GM23338 (cell line): ENCODE measurements at regions not wholly inside any gene's neighbourhood (a gene's known extent, or its start where the extent isn't known, plus 50 kb on each side); places are given as distances from the start of the nearest gene placed in this dataset.

Experiments used
- CREB1 ChIP-seq: fragments of 250-450 bp; sonication (Bioruptor Pico); IDR thresholded peaks from 2 replicates; pipeline ENCODE4 v1.5.0; 2020; ENCODE audit warnings: low read depth, mild to moderate bottlenecking, moderate library complexity
- ETS1 ChIP-seq: IDR thresholded peaks from 2 replicates; pipeline ENCODE4 v1.6.1; 2016; ENCODE audit warnings: antibody characterized with exemption
- EZH2 ChIP-seq: fragments of 200-600 bp; sonication (generic); IDR thresholded peaks from one replicate; pipeline ENCODE4 v1.8.0; 2017; ENCODE audit warnings: antibody characterized with exemption, mild to moderate bottlenecking, low read depth; ENCODE audit not compliant: unreplicated experiment
- EZH2phosphoT487 ChIP-seq: fragments of 200-600 bp; sonication (generic); IDR thresholded peaks from one replicate; pipeline ENCODE4 v1.8.1; 2018; ENCODE audit warnings: antibody characterized with exemption; ENCODE audit not compliant: unreplicated experiment
- JUNB ChIP-seq: IDR thresholded peaks from one replicate; pipeline ENCODE4 v1.6.1; 2016; ENCODE audit warnings: antibody characterized with exemption; ENCODE audit not compliant: unreplicated experiment
- NANOG ChIP-seq: IDR thresholded peaks from 2 replicates; pipeline ENCODE4 v1.6.1; 2016; ENCODE audit warnings: antibody characterized with exemption, borderline replicate concordance
- POLR2AphosphoS5 ChIP-seq: IDR thresholded peaks from 2 replicates; pipeline ENCODE4 v1.6.1; 2016; ENCODE audit warnings: antibody characterized with exemption, low read depth
- REST ChIP-seq: IDR thresholded peaks from one replicate; pipeline ENCODE4 v1.6.1; 2018; ENCODE audit warnings: antibody characterized with exemption; ENCODE audit not compliant: unreplicated experiment
- STAT1 ChIP-seq: IDR thresholded peaks from one replicate; pipeline ENCODE4 v1.6.1; 2016; ENCODE audit warnings: antibody characterized with exemption; ENCODE audit not compliant: unreplicated experiment
- TF ChIP-seq, protein P1 (sequence below), 2 experiments: fragments of 200-600 bp in 1 of 2; sonication (generic) in 1 of 2; conservative IDR thresholded peaks; 2 replicates each; pipeline versions ENCODE4 v1.5.1 to v1.6.1; 2016 to 2017; ENCODE audit warnings: antibody characterized with exemption in 2 of 2, low read depth in 2 of 2, mild to moderate bottlenecking in 2 of 2, moderate library complexity in 1 of 2
- TF ChIP-seq, protein P2 (sequence below): fragments of 250-450 bp; sonication (Bioruptor Pico); IDR thresholded peaks from 2 replicates; pipeline ENCODE4 v1.5.0; 2020; ENCODE audit warnings: mild to moderate bottlenecking, moderate library complexity

GRCh38 chr5:7043797-7044196, 330.6 kb downstream of the TENT4A start:
- TF ChIP-seq REST (no peak), EZH2phosphoT487 (no peak), EZH2 (no peak), CREB1 (no peak), JUNB (no peak), NANOG (no peak), POLR2AphosphoS5 (no peak), ETS1 (no peak), STAT1 (no peak)
- TF ChIP-seq, protein P1, sequence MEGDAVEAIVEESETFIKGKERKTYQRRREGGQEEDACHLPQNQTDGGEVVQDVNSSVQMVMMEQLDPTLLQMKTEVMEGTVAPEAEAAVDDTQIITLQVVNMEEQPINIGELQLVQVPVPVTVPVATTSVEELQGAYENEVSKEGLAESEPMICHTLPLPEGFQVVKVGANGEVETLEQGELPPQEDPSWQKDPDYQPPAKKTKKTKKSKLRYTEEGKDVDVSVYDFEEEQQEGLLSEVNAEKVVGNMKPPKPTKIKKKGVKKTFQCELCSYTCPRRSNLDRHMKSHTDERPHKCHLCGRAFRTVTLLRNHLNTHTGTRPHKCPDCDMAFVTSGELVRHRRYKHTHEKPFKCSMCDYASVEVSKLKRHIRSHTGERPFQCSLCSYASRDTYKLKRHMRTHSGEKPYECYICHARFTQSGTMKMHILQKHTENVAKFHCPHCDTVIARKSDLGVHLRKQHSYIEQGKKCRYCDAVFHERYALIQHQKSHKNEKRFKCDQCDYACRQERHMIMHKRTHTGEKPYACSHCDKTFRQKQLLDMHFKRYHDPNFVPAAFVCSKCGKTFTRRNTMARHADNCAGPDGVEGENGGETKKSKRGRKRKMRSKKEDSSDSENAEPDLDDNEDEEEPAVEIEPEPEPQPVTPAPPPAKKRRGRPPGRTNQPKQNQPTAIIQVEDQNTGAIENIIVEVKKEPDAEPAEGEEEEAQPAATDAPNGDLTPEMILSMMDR (conservative IDR thresholded peaks at IDR 0.05; ENCODE audit: low read depth in 2 of 2), result no peak
- TF ChIP-seq, protein P2, sequence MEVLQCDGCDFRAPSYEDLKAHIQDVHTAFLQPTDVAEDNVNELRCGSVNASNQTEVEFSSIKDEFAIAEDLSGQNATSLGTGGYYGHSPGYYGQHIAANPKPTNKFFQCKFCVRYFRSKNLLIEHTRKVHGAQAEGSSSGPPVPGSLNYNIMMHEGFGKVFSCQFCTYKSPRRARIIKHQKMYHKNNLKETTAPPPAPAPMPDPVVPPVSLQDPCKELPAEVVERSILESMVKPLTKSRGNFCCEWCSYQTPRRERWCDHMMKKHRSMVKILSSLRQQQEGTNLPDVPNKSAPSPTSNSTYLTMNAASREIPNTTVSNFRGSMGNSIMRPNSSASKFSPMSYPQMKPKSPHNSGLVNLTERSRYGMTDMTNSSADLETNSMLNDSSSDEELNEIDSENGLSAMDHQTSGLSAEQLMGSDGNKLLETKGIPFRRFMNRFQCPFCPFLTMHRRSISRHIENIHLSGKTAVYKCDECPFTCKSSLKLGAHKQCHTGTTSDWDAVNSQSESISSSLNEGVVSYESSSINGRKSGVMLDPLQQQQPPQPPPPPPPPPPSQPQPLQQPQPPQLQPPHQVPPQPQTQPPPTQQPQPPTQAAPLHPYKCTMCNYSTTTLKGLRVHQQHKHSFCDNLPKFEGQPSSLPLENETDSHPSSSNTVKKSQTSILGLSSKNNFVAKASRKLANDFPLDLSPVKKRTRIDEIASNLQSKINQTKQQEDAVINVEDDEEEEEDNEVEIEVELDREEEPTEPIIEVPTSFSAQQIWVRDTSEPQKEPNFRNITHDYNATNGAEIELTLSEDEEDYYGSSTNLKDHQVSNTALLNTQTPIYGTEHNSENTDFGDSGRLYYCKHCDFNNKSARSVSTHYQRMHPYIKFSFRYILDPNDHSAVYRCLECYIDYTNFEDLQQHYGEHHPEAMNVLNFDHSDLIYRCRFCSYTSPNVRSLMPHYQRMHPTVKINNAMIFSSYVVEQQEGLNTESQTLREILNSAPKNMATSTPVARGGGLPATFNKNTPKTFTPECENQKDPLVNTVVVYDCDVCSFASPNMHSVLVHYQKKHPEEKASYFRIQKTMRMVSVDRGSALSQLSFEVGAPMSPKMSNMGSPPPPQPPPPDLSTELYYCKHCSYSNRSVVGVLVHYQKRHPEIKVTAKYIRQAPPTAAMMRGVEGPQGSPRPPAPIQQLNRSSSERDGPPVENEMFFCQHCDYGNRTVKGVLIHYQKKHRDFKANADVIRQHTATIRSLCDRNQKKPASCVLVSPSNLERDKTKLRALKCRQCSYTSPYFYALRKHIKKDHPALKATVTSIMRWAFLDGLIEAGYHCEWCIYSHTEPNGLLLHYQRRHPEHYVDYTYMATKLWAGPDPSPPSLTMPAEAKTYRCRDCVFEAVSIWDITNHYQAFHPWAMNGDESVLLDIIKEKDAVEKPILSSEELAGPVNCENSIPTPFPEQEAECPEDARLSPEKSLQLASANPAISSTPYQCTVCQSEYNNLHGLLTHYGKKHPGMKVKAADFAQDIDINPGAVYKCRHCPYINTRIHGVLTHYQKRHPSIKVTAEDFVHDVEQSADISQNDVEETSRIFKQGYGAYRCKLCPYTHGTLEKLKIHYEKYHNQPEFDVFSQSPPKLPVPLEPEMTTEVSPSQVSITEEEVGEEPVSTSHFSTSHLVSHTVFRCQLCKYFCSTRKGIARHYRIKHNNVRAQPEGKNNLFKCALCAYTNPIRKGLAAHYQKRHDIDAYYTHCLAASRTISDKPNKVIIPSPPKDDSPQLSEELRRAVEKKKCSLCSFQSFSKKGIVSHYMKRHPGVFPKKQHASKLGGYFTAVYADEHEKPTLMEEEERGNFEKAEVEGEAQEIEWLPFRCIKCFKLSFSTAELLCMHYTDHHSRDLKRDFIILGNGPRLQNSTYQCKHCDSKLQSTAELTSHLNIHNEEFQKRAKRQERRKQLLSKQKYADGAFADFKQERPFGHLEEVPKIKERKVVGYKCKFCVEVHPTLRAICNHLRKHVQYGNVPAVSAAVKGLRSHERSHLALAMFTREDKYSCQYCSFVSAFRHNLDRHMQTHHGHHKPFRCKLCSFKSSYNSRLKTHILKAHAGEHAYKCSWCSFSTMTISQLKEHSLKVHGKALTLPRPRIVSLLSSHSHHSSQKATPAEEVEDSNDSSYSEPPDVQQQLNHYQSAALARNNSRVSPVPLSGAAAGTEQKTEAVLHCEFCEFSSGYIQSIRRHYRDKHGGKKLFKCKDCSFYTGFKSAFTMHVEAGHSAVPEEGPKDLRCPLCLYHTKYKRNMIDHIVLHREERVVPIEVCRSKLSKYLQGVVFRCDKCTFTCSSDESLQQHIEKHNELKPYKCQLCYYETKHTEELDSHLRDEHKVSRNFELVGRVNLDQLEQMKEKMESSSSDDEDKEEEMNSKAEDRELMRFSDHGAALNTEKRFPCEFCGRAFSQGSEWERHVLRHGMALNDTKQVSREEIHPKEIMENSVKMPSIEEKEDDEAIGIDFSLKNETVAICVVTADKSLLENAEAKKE (CRISPR knock-in tag), result no peak
